ENCODE measurements at regions not wholly inside any gene's neighbourhood (a gene's known extent, or its start where the extent isn't known, plus 50 kb on each side); places are given as distances from the start of the nearest gene placed in this dataset.

- DNase-seq (no peak), ATAC-seq (no peak)
- Histone ChIP-seq H3K9me3 (ENCODE audit: control insufficient read depth, low read length) (no peaks in the 10 kb centered on the region), H3K27ac (ENCODE audit: low read length) (no peak overlapping the region), H3K4me1 (ENCODE audit: control insufficient read depth, insufficient read depth, low read length) (no peaks in the 10 kb centered on the region), H3K27me3 (ENCODE audit: control insufficient read depth, insufficient read depth) (no peaks in the 10 kb centered on the region), H3K4me3 (ENCODE audit: low read length) (no peak overlapping the region)
- intact Hi-C loops (cut with DNase I) = no loop called here
- 74% methylated on average over 6 of the region's 6 CpGs for WGBS
Observed at GRCh38 chr20:60648556-60648955, 603.5 kb upstream of the CDH4 start.

GRCh38 chr20:60649541-60649940 is 602.5 kb upstream of the CDH4 start:
- ATAC-seq = no peak
- no peak overlapping the region for H3K4me3 ChIP-seq (ENCODE audit: low read length)
- no peaks in the 10 kb centered on the region for H3K9me3 ChIP-seq (ENCODE audit: control insufficient read depth, low read length)
- intact Hi-C loops (cut with DNase I) = no loop called here
- 89% methylated on average over 12 of the region's 12 CpGs for WGBS
- H3K27ac ChIP-seq (ENCODE audit: low read length) = no peak overlapping the region
- DNase-seq = no peak
- H3K4me1 ChIP-seq (ENCODE audit: control insufficient read depth, insufficient read depth, low read length) = no peaks in the 10 kb centered on the region
- no peaks in the 10 kb centered on the region for H3K27me3 ChIP-seq (ENCODE audit: control insufficient read depth, insufficient read depth)

GRCh38 chr20:60650087-60650486 is 602.0 kb upstream of the CDH4 start:
- Histone ChIP-seq H3K27ac (ENCODE audit: low read length) (no peak overlapping the region), H3K9me3 (ENCODE audit: control insufficient read depth, low read length) (no peaks in the 10 kb centered on the region), H3K4me1 (ENCODE audit: control insufficient read depth, insufficient read depth, low read length) (no peaks in the 10 kb centered on the region), H3K27me3 (ENCODE audit: control insufficient read depth, insufficient read depth) (no peaks in the 10 kb centered on the region), H3K4me3 (ENCODE audit: low read length) (no peak overlapping the region)
- DNase-seq (no peak), ATAC-seq (no peak)
- intact Hi-C loops (cut with DNase I) = no loop called here
- 96% methylated on average over 10 of the region's 10 CpGs for WGBS

- DNase-seq = no peak
- WGBS = 58% methylated on average over 2 of the region's 2 CpGs
- intact Hi-C loops (cut with DNase I) = no loop called here
- ATAC-seq = no peak
- Histone ChIP-seq H3K9me3 (ENCODE audit: control insufficient read depth, low read length) (no peaks in the 10 kb centered on the region), H3K4me1 (ENCODE audit: control insufficient read depth, insufficient read depth, low read length) (no peaks in the 10 kb centered on the region), H3K4me3 (ENCODE audit: low read length) (no peak overlapping the region), H3K27ac (ENCODE audit: low read length) (no peak overlapping the region), H3K27me3 (ENCODE audit: control insufficient read depth, insufficient read depth) (no peaks in the 10 kb centered on the region)
Observed at GRCh38 chr20:60652046-60652445, 600.0 kb upstream of the CDH4 start.

GRCh38 chr20:60652615-60653014 is 599.4 kb upstream of the CDH4 start:
- no peak for DNase-seq
- Histone ChIP-seq H3K4me1 (ENCODE audit: control insufficient read depth, insufficient read depth, low read length) (no peaks in the 10 kb centered on the region), H3K4me3 (ENCODE audit: low read length) (no peak overlapping the region), H3K9me3 (ENCODE audit: control insufficient read depth, low read length) (no peaks in the 10 kb centered on the region), H3K27me3 (ENCODE audit: control insufficient read depth, insufficient read depth) (no peaks in the 10 kb centered on the region), H3K27ac (ENCODE audit: low read length) (no peak overlapping the region)
- no peak for ATAC-seq
- 68% methylated on average over 4 of the region's 4 CpGs for WGBS
- intact Hi-C loops (cut with DNase I) = no loop called here

- Histone ChIP-seq H3K9me3 (ENCODE audit: control insufficient read depth, low read length) (no peaks in the 10 kb centered on the region), H3K27me3 (ENCODE audit: control insufficient read depth, insufficient read depth) (no peaks in the 10 kb centered on the region), H3K4me3 (ENCODE audit: low read length) (no peak overlapping the region), H3K27ac (ENCODE audit: low read length) (no peak overlapping the region), H3K4me1 (ENCODE audit: control insufficient read depth, insufficient read depth, low read length) (no peaks in the 10 kb centered on the region)
- DNase-seq = no peak
- WGBS = 38% methylated on average over 2 of the region's 2 CpGs
- intact Hi-C loops (cut with DNase I) = no loop called here
- peak in 1 of 2 donors; percentile 58 for ATAC-seq
Observed at GRCh38 chr20:60653111-60653845, 598.8 kb upstream of the CDH4 start.

- H3K9me3 ChIP-seq (ENCODE audit: control insufficient read depth, low read length) = no peaks in the 10 kb centered on the region
- no peak for DNase-seq
- WGBS = 39% methylated on average over 13 of the region's 13 CpGs
Observed at GRCh38 chr20:60658681-60659080, 593.4 kb upstream of the CDH4 start.

GRCh38 chr20:60659240-60659639 is 592.8 kb upstream of the CDH4 start:
- 75% methylated on average over 8 of the region's 8 CpGs for WGBS
- intact Hi-C loops (cut with DNase I) = no loop called here

More at GRCh38 chr20:60658681-60659080, 593.4 kb upstream of the CDH4 start:
- ATAC-seq = no peak
- Histone ChIP-seq H3K27ac (ENCODE audit: low read length) (no peak overlapping the region), H3K4me1 (ENCODE audit: control insufficient read depth, insufficient read depth, low read length) (no peaks in the 10 kb centered on the region), H3K4me3 (ENCODE audit: low read length) (no peak overlapping the region), H3K27me3 (ENCODE audit: control insufficient read depth, insufficient read depth) (no peaks in the 10 kb centered on the region)
- intact Hi-C loops (cut with DNase I) = no loop called here

GRCh38 chr20:60662307-60662706 is 589.8 kb upstream of the CDH4 start:
- no peak overlapping the region for H3K4me3 ChIP-seq (ENCODE audit: low read length)
- 48% methylated on average over 3 of the region's 3 CpGs for WGBS
- no peak overlapping the region for H3K27ac ChIP-seq (ENCODE audit: low read length)
- no peaks in the 10 kb centered on the region for H3K4me1 ChIP-seq (ENCODE audit: control insufficient read depth, insufficient read depth, low read length)
- ATAC-seq = peak in 1 of 2 donors; percentile 57
- no peak for DNase-seq
- no peaks in the 10 kb centered on the region for H3K9me3 ChIP-seq (ENCODE audit: control insufficient read depth, low read length)
- intact Hi-C loops (cut with DNase I) = no loop called here
- H3K27me3 ChIP-seq (ENCODE audit: control insufficient read depth, insufficient read depth) = no peaks in the 10 kb centered on the region

More at GRCh38 chr20:60659240-60659639, 592.8 kb upstream of the CDH4 start:
- no peak overlapping the region for H3K4me3 ChIP-seq (ENCODE audit: low read length)
- DNase-seq (no peak), ATAC-seq (no peak)
- no peaks in the 10 kb centered on the region for H3K4me1 ChIP-seq (ENCODE audit: control insufficient read depth, insufficient read depth, low read length)
- H3K9me3 ChIP-seq (ENCODE audit: control insufficient read depth, low read length) = no peaks in the 10 kb centered on the region
- H3K27me3 ChIP-seq (ENCODE audit: control insufficient read depth, insufficient read depth) = no peaks in the 10 kb centered on the region
- H3K27ac ChIP-seq (ENCODE audit: low read length) = no peak overlapping the region

GRCh38 chr20:60664106-60664505 is 588.0 kb upstream of the CDH4 start:
- intact Hi-C loops (cut with DNase I) = no loop called here
- Histone ChIP-seq H3K27me3 (ENCODE audit: control insufficient read depth, insufficient read depth) (no peaks in the 10 kb centered on the region), H3K4me1 (ENCODE audit: control insufficient read depth, insufficient read depth, low read length) (no peaks in the 10 kb centered on the region), H3K4me3 (ENCODE audit: low read length) (no peak overlapping the region), H3K9me3 (ENCODE audit: control insufficient read depth, low read length) (no peaks in the 10 kb centered on the region), H3K27ac (ENCODE audit: low read length) (no peak overlapping the region)
- no peak for ATAC-seq
- WGBS = 77% methylated on average over 5 of the region's 5 CpGs
- DNase-seq = no peak

- WGBS = 73% methylated on average over 6 of the region's 6 CpGs
- Histone ChIP-seq H3K27ac (ENCODE audit: low read length) (no peak overlapping the region), H3K4me3 (ENCODE audit: low read length) (no peak overlapping the region), H3K4me1 (ENCODE audit: control insufficient read depth, insufficient read depth, low read length) (no peaks in the 10 kb centered on the region), H3K9me3 (ENCODE audit: control insufficient read depth, low read length) (no peaks in the 10 kb centered on the region), H3K27me3 (ENCODE audit: control insufficient read depth, insufficient read depth) (no peaks in the 10 kb centered on the region)
- no peak for ATAC-seq
- DNase-seq = no peak
- intact Hi-C loops (cut with DNase I) = no loop called here
Observed at GRCh38 chr20:60667641-60668040, 584.4 kb upstream of the CDH4 start.

- Histone ChIP-seq H3K4me1 (ENCODE audit: control insufficient read depth, insufficient read depth, low read length) (no peaks in the 10 kb centered on the region), H3K27ac (ENCODE audit: low read length) (no peak overlapping the region), H3K27me3 (ENCODE audit: control insufficient read depth, insufficient read depth) (no peaks in the 10 kb centered on the region), H3K4me3 (ENCODE audit: low read length) (no peak overlapping the region), H3K9me3 (ENCODE audit: control insufficient read depth, low read length) (no peaks in the 10 kb centered on the region)
- ATAC-seq (no peak), DNase-seq (no peak)
- intact Hi-C loops (cut with DNase I) = no loop called here
- 80% methylated on average over 7 of the region's 7 CpGs for WGBS
Observed at GRCh38 chr20:60669211-60669610, 582.9 kb upstream of the CDH4 start.

All from right cardiac atrium (tissue), 5 donors.